HepG2 (cell line): ENCODE measurements at regions not wholly inside any gene's neighbourhood (a gene's known extent, or its start where the extent isn't known, plus 50 kb on each side); places are given as distances from the start of the nearest gene placed in this dataset.

Source experiments
- BCLAF1 ChIP-seq: fragments of 450-650 bp; IDR thresholded peaks from 2 replicates; pipeline ENCODE4 v1.6.1; 2017; ENCODE audit warnings: mild to moderate bottlenecking
- GPBP1L1 ChIP-seq: sonication (generic); formaldehyde crosslinking; IDR thresholded peaks from 2 replicates; pipeline ENCODE4 v1.5.0; 2020; ENCODE audit warnings: mild to moderate bottlenecking, missing genetic modification reagents
- HCFC1 ChIP-seq: fragments of 150-350 bp; IDR thresholded peaks from 2 replicates; pipeline ENCODE4 v1.6.1; 2014; ENCODE audit warnings: low read depth, low read length
- IRF9 ChIP-seq: sonication (generic); formaldehyde crosslinking; IDR thresholded peaks from 2 replicates; pipeline ENCODE4 v1.8.0; 2022; ENCODE audit warnings: missing genetic modification reagents, mild to moderate bottlenecking, borderline replicate concordance
- KDM5A ChIP-seq: fragments of 200-600 bp; sonication (generic); IDR thresholded peaks from 2 replicates; pipeline ENCODE4 v1.7.0; 2018; ENCODE audit warnings: antibody characterized with exemption, mild to moderate bottlenecking, low read length, borderline replicate concordance
- KLF12 ChIP-seq: sonication (generic); formaldehyde crosslinking; IDR thresholded peaks from 2 replicates; pipeline ENCODE4 v1.4.0; 2020; ENCODE audit warnings: missing genetic modification reagents, borderline replicate concordance
- MXD1 ChIP-seq: sonication (generic); formaldehyde crosslinking; IDR thresholded peaks from 2 replicates; pipeline ENCODE4 v1.4.0; 2020; ENCODE audit warnings: mild to moderate bottlenecking, missing genetic modification reagents
- PRDM15 ChIP-seq: sonication (generic); formaldehyde crosslinking; IDR thresholded peaks from 2 replicates; pipeline ENCODE4 v1.4.0; 2020; ENCODE audit warnings: missing genetic modification reagents
- RFXAP ChIP-seq: sonication (generic); formaldehyde crosslinking; IDR thresholded peaks from 2 replicates; pipeline ENCODE4 v1.4.0; 2020; ENCODE audit warnings: missing genetic modification reagents, borderline replicate concordance
- SIN3A ChIP-seq: IDR thresholded peaks from 2 replicates; pipeline ENCODE4 v1.6.1; 2011; ENCODE audit warnings: low read depth, mild to moderate bottlenecking, control low read depth, low read length, borderline replicate concordance
- SKI ChIP-seq: fragments of 450-650 bp; IDR thresholded peaks from one replicate; pipeline ENCODE4 v1.6.1; 2018; ENCODE audit warnings: mild to moderate bottlenecking; ENCODE audit not compliant: partially characterized antibody
- SNRNP70 ChIP-seq: fragments of 200-400 bp; formaldehyde crosslinking; IDR thresholded peaks from 2 replicates; pipeline ENCODE4 v1.6.1; 2017; ENCODE audit warnings: mild to moderate bottlenecking, low read depth, low read length, moderate library complexity
- SRSF9 ChIP-seq: fragments of 200-400 bp; formaldehyde crosslinking; IDR thresholded peaks from 2 replicates; pipeline ENCODE4 v1.6.1; 2018; ENCODE audit warnings: borderline replicate concordance, mild to moderate bottlenecking, low read depth, low read length; ENCODE audit not compliant: insufficient read depth, poor library complexity, severe bottlenecking
- ZBTB42 ChIP-seq: sonication (generic); formaldehyde crosslinking; IDR thresholded peaks from 2 replicates; pipeline ENCODE4 v1.5.0; 2020; ENCODE audit warnings: mild to moderate bottlenecking, missing genetic modification reagents
- ZBTB7A ChIP-seq: sonication (generic); formaldehyde crosslinking; IDR thresholded peaks from 2 replicates; pipeline ENCODE4 v1.8.0; 2022; ENCODE audit warnings: mild to moderate bottlenecking, missing genetic modification reagents
- ZNF180 ChIP-seq: sonication (generic); formaldehyde crosslinking; IDR thresholded peaks from 2 replicates; pipeline ENCODE4 v1.4.0; 2020; ENCODE audit warnings: low read depth, missing genetic modification reagents, borderline replicate concordance
- ZNF224 ChIP-seq: sonication (generic); formaldehyde crosslinking; IDR thresholded peaks from 2 replicates; pipeline ENCODE4 v1.5.0; 2020; ENCODE audit warnings: mild to moderate bottlenecking, missing genetic modification reagents
- ZNF282 ChIP-seq: fragments of 450-650 bp; IDR thresholded peaks from 2 replicates; pipeline ENCODE4 v1.6.1; 2018; ENCODE audit not compliant: partially characterized antibody
- ZNF614 ChIP-seq: IDR thresholded peaks from 2 replicates; pipeline ENCODE4 v1.6.1; 2018; ENCODE audit warnings: missing biosample characterization, missing genetic modification reagents, inconsistent platforms, borderline replicate concordance
- ZNF644 ChIP-seq: IDR thresholded peaks from 2 replicates; pipeline ENCODE4 v1.6.1; 2016; ENCODE audit warnings: low read depth
- ZNF709 ChIP-seq: sonication (generic); formaldehyde crosslinking; IDR thresholded peaks from 2 replicates; pipeline ENCODE4 v1.5.0; 2020; ENCODE audit warnings: mild to moderate bottlenecking, missing genetic modification reagents

GRCh38 chr21:39094847-39095579 is 88.2 kb downstream of the PSMG1 start (continued):
- TF ChIP-seq BCLAF1 (no peak), ZNF224 (CRISPR knock-in tag) (no peak), IRF9 (CRISPR knock-in tag) (no peak), ZBTB42 (CRISPR knock-in tag) (no peak), SIN3A (no peak), KDM5A (no peak; the same call in 1 of the 2 replicates), HCFC1 (no peak; the same call in 1 of the 2 replicates), SNRNP70 (no peak), KLF12 (no peak), ZNF614 (CRISPR knock-in tag) (peak; percentile 61; the same call in 1 of the 2 replicates), PRDM15 (CRISPR knock-in tag) (peak; percentile 38; the same call in 1 of the 2 replicates), ZNF282 (no peak), ZNF709 (CRISPR knock-in tag) (no peak), SKI (peak; percentile 51), MXD1 (CRISPR knock-in tag) (no peak), ZNF644 (CRISPR knock-in tag) (peak; percentile 81), RFXAP (CRISPR knock-in tag) (no peak), ZBTB7A (CRISPR knock-in tag) (no peak), ZNF180 (CRISPR knock-in tag) (no peak), GPBP1L1 (CRISPR knock-in tag) (no peak), SRSF9 (no peak)
